Neural crest cell (in vitro differentiated cells): ENCODE measurements at regions not wholly inside any gene's neighbourhood (a gene's known extent, or its start where the extent isn't known, plus 50 kb on each side); places are given as distances from the start of the nearest gene placed in this dataset.

ENCODE experiments used
- DNase-seq: peaks from one replicate; pipeline ENCODE4 v3.0.0; 2021; ENCODE audit warnings: low read depth, mixed read lengths, low spot score
- H3K27ac Mint-ChIP-seq: one replicate; pipeline ENCODE4 v1.8.0; 2021; ENCODE audit warnings: mild to moderate bottlenecking, mixed read lengths; ENCODE audit not compliant: unreplicated experiment
- H3K27me3 Mint-ChIP-seq: 2 replicates; pipeline ENCODE4 v1.8.0; 2021; ENCODE audit warnings: low read depth, mild to moderate bottlenecking, mixed read lengths
- H3K36me3 Mint-ChIP-seq: 2 replicates; pipeline ENCODE4 v1.8.0; 2021; ENCODE audit warnings: low read depth, mild to moderate bottlenecking, mixed read lengths
- H3K4me1 Mint-ChIP-seq: 2 replicates; pipeline ENCODE4 v1.8.0; 2021; ENCODE audit warnings: mixed read lengths
- H3K4me3 Mint-ChIP-seq: one replicate; pipeline ENCODE4 v1.8.0; 2021; ENCODE audit warnings: mild to moderate bottlenecking, mixed read lengths
- H3K9me3 Mint-ChIP-seq: 2 replicates; pipeline ENCODE4 v1.8.0; 2021; ENCODE audit warnings: mixed read lengths
- TF ChIP-seq, protein P1 (sequence below): fragments of 200-600 bp; sonication (generic); conservative IDR thresholded peaks from 2 replicates; pipeline ENCODE4 v1.5.0; 2021; ENCODE audit warnings: antibody characterized with exemption, mild to moderate bottlenecking

DNA sequence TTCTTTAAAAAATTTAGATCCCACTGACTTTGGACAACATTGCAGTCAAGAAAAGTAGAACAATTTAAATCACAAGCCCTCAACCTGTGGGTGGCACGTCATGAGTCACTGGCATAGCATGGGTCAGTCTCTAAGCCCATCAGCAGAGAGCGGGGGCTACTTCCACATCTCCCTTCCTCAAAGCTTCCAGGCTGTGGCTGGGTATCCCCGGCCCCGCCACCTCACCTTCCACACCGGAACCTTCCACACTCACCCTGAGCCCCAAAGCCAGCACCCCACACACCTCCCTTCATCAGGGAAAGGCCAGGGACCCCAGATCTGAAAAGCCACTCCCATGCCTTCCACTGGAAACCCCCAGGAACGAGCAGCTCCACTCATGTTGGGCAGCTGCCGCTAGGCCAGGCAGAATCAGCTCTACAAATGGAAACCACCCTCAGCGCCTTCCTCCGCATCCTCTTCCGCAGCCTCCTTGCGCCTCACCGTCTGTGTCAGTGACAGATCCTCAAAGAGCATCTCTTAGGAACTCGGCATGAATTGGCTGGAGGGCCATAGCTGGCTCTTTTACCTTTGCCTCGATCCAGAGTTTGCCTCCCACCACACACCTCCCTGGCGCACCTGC is 156.5 kb downstream of the ERCC6L2 start:
- Mint-ChIP-seq H3K27ac (no peak overlapping the region), H3K4me1 (peaks cover 8% of the 10 kb centered on the region), H3K36me3 (peaks cover 5% of the 10 kb centered on the region), H3K4me3 (no peak overlapping the region), H3K27me3 (peaks cover 25% of the 10 kb centered on the region), H3K9me3 (peaks cover 5% of the 10 kb centered on the region)
- TF ChIP-seq, protein P1, sequence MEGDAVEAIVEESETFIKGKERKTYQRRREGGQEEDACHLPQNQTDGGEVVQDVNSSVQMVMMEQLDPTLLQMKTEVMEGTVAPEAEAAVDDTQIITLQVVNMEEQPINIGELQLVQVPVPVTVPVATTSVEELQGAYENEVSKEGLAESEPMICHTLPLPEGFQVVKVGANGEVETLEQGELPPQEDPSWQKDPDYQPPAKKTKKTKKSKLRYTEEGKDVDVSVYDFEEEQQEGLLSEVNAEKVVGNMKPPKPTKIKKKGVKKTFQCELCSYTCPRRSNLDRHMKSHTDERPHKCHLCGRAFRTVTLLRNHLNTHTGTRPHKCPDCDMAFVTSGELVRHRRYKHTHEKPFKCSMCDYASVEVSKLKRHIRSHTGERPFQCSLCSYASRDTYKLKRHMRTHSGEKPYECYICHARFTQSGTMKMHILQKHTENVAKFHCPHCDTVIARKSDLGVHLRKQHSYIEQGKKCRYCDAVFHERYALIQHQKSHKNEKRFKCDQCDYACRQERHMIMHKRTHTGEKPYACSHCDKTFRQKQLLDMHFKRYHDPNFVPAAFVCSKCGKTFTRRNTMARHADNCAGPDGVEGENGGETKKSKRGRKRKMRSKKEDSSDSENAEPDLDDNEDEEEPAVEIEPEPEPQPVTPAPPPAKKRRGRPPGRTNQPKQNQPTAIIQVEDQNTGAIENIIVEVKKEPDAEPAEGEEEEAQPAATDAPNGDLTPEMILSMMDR: no peak
- DNase-seq: no peak

DNA sequence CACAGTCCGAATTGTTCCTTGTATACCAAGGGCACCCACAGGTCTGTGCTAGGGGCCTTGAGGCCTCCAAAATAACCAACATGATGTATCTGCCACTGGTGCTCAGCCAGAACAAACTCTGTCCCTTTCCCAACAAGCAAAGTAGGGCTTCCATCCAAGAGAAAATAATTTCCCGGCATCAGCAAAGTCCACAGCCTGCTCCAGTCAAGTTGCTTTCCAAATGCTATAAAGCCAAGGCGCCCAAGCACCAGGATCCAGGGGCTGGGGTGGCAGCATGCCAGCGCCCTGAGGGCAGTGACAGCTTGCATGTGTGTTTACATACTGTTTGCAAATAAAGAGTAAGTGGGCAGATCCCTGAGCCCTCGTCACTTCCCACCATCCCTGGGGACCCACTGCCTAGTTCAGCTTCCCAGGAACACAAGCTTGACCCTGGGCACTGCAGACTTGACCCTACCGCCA is 155.9 kb downstream of the ERCC6L2 start:
- Mint-ChIP-seq H3K27me3 (peaks cover 32% of the 10 kb centered on the region), H3K27ac (no peak overlapping the region)

DNA sequence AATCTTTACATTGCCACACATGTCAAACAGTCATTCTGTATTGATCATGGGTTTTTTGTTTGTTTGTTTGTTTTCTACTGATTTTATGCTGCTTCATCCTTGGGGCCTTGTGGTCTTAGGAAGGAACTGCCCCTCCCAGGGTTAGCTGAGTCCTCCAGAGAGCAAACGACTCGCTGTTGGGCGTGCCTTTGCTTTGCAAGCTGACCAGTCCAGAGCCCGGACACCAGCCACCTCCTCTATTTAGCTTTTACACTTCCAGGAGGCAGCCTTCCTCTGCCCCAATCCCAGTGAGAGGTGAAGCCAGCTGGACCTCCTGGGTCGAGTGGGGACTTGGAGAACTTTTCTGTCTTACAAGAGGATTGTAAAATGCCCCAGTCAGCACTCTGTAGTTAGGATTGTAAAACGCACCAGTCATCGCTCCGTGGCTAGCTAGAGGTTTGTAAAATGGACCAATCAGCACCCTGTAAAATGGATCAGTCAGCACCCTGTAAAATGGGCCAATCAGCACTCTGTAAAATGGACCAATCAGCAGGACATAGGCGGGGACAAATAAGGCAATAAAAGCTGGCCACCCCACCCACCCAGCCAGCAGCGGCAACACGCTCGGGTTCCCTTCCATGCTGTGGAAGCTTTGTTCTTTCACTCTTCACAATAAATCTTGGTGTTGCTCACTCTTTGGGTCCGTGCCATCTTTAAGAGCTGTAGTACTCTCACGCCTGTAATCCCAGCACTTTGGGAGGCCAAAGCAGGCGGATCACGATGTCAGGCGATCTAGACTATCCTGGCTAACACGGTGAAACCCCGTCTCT is 154.4 kb downstream of the ERCC6L2 start:
- Mint-ChIP-seq H3K36me3 (no peaks in the 10 kb centered on the region), H3K9me3 (no peaks in the 10 kb centered on the region), H3K4me1 (peaks cover 20% of the 10 kb centered on the region), H3K27me3 (peaks cover 44% of the 10 kb centered on the region), H3K27ac (no peak overlapping the region), H3K4me3 (no peak overlapping the region)
- no peak for DNase-seq
- TF ChIP-seq, protein P1: no peak

More for the DNA sequence above, 155.9 kb downstream of the ERCC6L2 start:
- DNase-seq: no peak
- H3K4me1 Mint-ChIP-seq: peaks cover 13% of the 10 kb centered on the region
- H3K4me3 Mint-ChIP-seq: no peak overlapping the region
- TF ChIP-seq, protein P1: no peak
- H3K9me3 Mint-ChIP-seq: peaks cover 4% of the 10 kb centered on the region
- H3K36me3 Mint-ChIP-seq: peaks cover 5% of the 10 kb centered on the region

DNA sequence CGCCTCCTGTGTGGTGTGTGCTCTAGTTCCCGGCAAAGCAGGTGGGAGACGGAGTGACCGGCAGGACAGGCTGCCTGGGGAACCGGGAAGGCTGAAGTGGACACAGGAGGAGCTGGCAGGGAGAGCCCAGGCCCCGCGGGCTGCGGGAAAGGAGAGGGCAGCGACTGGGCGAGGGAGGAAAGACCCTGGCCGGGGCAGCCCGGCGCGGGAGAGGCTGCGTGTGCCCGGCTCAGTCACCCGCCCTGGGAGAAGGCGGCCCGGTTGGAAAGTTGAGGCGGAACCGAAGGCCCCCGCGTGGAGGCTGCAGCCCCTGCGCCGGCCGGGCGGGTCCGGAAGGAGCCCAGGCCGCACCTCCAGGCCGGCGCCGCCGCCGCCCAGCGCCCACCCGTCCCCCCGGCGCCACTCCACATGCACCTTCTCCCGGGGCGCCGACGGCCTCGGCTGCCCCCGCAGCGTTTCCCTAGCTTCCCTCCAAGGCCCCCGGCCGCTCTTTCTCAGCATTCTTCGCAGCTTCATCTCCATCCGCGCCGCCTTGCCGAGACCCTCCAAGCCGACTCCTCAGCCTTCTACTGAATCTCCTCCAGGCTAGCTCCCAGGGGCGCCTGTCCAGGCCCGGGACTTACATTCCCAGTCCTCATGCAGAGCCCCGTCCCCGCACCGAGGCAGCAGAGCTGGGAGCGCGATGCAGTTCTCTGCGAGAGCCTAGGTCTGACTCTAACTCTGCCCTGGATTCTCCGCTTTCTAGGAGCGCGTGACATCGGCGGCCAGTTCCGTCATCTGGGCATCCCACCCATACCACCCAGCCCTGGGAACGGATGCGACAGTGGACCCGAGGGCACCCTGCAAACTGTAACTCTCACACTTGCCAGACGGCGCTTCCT is 152.0 kb downstream of the ERCC6L2 start:
- no peaks in the 10 kb centered on the region for H3K36me3 Mint-ChIP-seq
- H3K9me3 Mint-ChIP-seq: no peaks in the 10 kb centered on the region
- peaks cover 67% of the 10 kb centered on the region for H3K27me3 Mint-ChIP-seq
- peak; percentile 16 for DNase-seq
- TF ChIP-seq, protein P1: no peak
- no peak overlapping the region for H3K27ac Mint-ChIP-seq
- peak overlapping the region; percentile 71 for H3K4me3 Mint-ChIP-seq
- H3K4me1 Mint-ChIP-seq: peaks cover 33% of the 10 kb centered on the region

DNA sequence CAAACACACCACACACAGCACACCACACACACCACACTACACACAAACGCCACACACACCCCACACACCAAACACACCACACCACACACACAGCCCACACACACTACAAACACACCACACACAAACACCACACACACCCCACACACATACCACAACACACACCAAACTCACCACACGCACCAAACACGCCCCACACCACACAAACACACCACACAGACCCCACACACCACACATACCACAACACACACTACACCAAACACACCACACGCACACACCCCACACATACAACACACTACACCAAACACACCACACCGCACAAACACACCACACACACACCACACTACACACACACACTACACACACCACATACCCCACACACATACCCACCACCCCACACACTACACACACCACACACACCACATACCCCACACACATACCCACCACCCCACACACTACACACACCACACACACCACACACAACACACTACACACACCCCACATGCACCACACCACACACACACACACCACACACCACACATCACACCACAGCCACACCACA is 151.2 kb downstream of the ERCC6L2 start:
- TF ChIP-seq, protein P1: no peak
- H3K27ac Mint-ChIP-seq: no peak overlapping the region
- H3K4me1 Mint-ChIP-seq: peaks cover 39% of the 10 kb centered on the region
- no peak for DNase-seq
- H3K36me3 Mint-ChIP-seq: no peaks in the 10 kb centered on the region
- H3K27me3 Mint-ChIP-seq: peaks cover 74% of the 10 kb centered on the region
- H3K4me3 Mint-ChIP-seq: no peak overlapping the region
- no peaks in the 10 kb centered on the region for H3K9me3 Mint-ChIP-seq
